ENCODE measurements at regions not wholly inside any gene's neighbourhood (a gene's known extent, or its start where the extent isn't known, plus 50 kb on each side); places are given as distances from the start of the nearest gene placed in this dataset.

DNA sequence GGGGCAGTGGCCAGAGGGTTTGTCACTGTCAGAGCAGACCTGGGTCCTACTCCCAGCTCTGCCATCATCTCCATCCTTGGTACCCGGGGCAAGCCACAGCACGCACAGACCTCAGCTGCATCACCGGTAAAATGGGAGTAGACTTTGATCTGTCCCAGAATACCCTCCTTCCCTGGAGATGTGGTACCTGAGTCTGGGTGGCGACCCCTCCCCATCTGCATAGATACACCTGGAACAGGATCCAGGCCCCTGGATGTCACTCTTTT, 64.0 kb downstream of the ZFP36L2 start:
- H3K4me3 ChIP-seq (ENCODE audit: low read depth in 2 of 2, low read length in 2 of 2): no peak overlapping the region

DNA sequence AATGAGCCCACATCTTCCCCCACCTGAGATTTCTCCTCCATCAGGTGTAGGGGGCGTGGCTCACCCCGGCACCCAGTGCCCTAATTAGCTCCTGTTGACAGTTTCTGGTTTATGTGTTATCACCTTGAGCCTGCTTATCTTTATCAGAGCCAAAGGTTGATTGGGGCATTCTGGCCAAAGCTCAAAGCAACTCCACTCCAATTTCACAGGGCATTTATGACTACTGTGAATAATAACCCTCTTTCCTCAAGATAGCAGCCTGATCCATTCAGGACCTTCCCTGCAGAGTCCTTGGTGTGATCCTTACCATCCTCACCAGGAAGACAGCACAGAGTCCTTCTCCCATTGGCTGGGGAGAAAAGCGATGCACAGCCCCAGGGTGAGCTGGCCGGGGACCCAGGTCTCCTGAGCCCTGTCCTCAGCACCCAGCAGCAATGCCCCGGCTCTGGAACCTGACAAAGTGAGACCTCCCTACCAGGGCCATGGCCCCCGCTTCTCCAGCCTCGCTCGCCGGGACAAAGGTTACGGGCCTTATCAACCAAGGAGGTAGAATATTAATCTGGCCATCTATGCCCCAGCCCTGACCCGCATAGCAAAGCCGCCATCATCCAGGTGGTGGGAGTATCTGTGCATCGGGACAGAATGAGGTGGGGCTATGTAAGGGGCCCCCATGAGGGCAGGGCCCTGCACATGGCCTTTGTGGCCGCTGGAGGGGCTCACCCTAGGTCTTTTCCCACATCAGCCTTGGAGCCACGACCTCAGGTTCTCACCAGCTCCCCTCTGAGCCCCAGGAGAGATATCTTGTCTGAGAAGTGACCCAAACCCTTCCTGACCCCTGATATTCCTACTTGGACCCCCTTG, 64.5 kb downstream of the ZFP36L2 start:
- H3K27me3 ChIP-seq (ENCODE audit: control insufficient read depth, insufficient read depth, low read length): no peaks in the 10 kb centered on the region
- ATAC-seq: no peak
- TF ChIP-seq SIN3A (IDR thresholded peaks at IDR 0.05; ENCODE audit: borderline replicate concordance, insufficient read depth, low read depth, low read length) (no peak), TCF7L2 (IDR thresholded peaks at IDR 0.05; ENCODE audit: low read depth, low read length) (no peak), POLR2AphosphoS5 (IDR thresholded peaks at IDR 0.05; ENCODE audit: low read depth, low read length) (no peak)
- no peak overlapping the region for H3K27ac ChIP-seq (ENCODE audit: low read length)
- POLR2A ChIA-PET: interaction anchor here (0.5 to 0.6 kb wide), 2 partner anchors 27 to 310 kb away, joined by 3 read pairs; no protein-coding TSS in a partner anchor
- CTCF ChIA-PET: no interaction called here
- in situ Hi-C loops (cut with HindIII; ENCODE audit: low pct_unique_long_range_greater_than_20kb, low sequenced_read_pairs): no loop called here
- intact Hi-C loops (cut with micrococcal nuclease; ENCODE audit: unreplicated experiment): no loop called here
- no peaks in the 10 kb centered on the region for H3K9me3 ChIP-seq (ENCODE audit: control insufficient read depth, insufficient read depth, low read depth, low read length)
- no TSS peak for BruUV-seq (replicated peaks)
- no peak for DNase-seq (ENCODE audit: low read depth, low spot score)
- no peaks in the 10 kb centered on the region for H3K36me3 ChIP-seq (ENCODE audit: control insufficient read depth, insufficient read depth, low read length)
- no peak overlapping the region for H3K4me3 ChIP-seq (ENCODE audit: low read depth in 2 of 2, low read length in 2 of 2)
- peaks cover 15% of the 10 kb centered on the region for H3K4me1 ChIP-seq (ENCODE audit: control insufficient read depth, insufficient read depth, low read length)

More for the DNA sequence above, 64.0 kb downstream of the ZFP36L2 start:
- Histone ChIP-seq H3K4me1 (ENCODE audit: control insufficient read depth, insufficient read depth, low read length) (peaks cover 15% of the 10 kb centered on the region), H3K9me3 (ENCODE audit: control insufficient read depth, insufficient read depth, low read depth, low read length) (no peaks in the 10 kb centered on the region), H3K36me3 (ENCODE audit: control insufficient read depth, insufficient read depth, low read length) (no peaks in the 10 kb centered on the region), H3K27me3 (ENCODE audit: control insufficient read depth, insufficient read depth, low read length) (no peaks in the 10 kb centered on the region), H3K27ac (ENCODE audit: low read length) (no peak overlapping the region)
- ChIA-PET CTCF (no interaction called here), POLR2A (no interaction called here)
- no peak for DNase-seq (ENCODE audit: low read depth, low spot score)
- in situ Hi-C loops (cut with HindIII; ENCODE audit: low pct_unique_long_range_greater_than_20kb, low sequenced_read_pairs): no loop called here
- no peak for ATAC-seq
- TF ChIP-seq, protein P1, sequence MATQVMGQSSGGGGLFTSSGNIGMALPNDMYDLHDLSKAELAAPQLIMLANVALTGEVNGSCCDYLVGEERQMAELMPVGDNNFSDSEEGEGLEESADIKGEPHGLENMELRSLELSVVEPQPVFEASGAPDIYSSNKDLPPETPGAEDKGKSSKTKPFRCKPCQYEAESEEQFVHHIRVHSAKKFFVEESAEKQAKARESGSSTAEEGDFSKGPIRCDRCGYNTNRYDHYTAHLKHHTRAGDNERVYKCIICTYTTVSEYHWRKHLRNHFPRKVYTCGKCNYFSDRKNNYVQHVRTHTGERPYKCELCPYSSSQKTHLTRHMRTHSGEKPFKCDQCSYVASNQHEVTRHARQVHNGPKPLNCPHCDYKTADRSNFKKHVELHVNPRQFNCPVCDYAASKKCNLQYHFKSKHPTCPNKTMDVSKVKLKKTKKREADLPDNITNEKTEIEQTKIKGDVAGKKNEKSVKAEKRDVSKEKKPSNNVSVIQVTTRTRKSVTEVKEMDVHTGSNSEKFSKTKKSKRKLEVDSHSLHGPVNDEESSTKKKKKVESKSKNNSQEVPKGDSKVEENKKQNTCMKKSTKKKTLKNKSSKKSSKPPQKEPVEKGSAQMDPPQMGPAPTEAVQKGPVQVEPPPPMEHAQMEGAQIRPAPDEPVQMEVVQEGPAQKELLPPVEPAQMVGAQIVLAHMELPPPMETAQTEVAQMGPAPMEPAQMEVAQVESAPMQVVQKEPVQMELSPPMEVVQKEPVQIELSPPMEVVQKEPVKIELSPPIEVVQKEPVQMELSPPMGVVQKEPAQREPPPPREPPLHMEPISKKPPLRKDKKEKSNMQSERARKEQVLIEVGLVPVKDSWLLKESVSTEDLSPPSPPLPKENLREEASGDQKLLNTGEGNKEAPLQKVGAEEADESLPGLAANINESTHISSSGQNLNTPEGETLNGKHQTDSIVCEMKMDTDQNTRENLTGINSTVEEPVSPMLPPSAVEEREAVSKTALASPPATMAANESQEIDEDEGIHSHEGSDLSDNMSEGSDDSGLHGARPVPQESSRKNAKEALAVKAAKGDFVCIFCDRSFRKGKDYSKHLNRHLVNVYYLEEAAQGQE (IDR thresholded peaks at IDR 0.05; ENCODE audit: insufficient read depth in 1 of 2, low read depth in 2 of 2, low read length in 1 of 2): no peak
- TF ChIP-seq, protein P2, sequence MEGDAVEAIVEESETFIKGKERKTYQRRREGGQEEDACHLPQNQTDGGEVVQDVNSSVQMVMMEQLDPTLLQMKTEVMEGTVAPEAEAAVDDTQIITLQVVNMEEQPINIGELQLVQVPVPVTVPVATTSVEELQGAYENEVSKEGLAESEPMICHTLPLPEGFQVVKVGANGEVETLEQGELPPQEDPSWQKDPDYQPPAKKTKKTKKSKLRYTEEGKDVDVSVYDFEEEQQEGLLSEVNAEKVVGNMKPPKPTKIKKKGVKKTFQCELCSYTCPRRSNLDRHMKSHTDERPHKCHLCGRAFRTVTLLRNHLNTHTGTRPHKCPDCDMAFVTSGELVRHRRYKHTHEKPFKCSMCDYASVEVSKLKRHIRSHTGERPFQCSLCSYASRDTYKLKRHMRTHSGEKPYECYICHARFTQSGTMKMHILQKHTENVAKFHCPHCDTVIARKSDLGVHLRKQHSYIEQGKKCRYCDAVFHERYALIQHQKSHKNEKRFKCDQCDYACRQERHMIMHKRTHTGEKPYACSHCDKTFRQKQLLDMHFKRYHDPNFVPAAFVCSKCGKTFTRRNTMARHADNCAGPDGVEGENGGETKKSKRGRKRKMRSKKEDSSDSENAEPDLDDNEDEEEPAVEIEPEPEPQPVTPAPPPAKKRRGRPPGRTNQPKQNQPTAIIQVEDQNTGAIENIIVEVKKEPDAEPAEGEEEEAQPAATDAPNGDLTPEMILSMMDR (IDR thresholded peaks at IDR 0.05): no peak
- TF ChIP-seq TCF7L2 (IDR thresholded peaks at IDR 0.05; ENCODE audit: low read depth, low read length): no peak
- TF ChIP-seq SIN3A (IDR thresholded peaks at IDR 0.05; ENCODE audit: borderline replicate concordance, insufficient read depth, low read depth, low read length): no peak
- TF ChIP-seq POLR2AphosphoS5 (IDR thresholded peaks at IDR 0.05; ENCODE audit: low read depth, low read length): no peak
- no TSS peak for BruUV-seq (replicated peaks)
- intact Hi-C loops (cut with micrococcal nuclease; ENCODE audit: unreplicated experiment): no loop called here

DNA sequence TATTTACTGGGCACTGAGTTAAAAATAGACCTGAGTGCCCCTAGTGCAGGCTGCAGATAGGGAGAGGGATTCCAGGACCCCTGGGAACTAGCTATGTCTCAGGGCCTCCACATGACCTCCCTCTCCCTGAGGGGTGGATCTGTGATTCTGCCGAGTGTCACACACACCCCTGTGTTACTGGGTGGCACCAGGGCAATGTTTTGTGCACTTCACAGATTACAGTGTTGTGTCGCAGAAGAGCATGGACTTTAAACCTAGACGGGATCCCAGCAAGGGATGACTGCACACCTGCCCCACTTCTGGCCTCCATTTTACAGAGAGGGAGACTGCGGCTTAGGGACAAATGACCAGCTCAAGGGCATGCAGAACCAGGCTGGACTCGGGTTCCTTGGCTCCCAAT, 65.6 kb downstream of the ZFP36L2 start:
- H3K27me3 ChIP-seq (ENCODE audit: control insufficient read depth, insufficient read depth, low read length): no peaks in the 10 kb centered on the region
- TF ChIP-seq, protein P2 (IDR thresholded peaks at IDR 0.05): no peak
- TF ChIP-seq, protein P1 (IDR thresholded peaks at IDR 0.05; ENCODE audit: insufficient read depth in 1 of 2, low read depth in 2 of 2, low read length in 1 of 2): no peak
- CTCF ChIA-PET: interaction anchor here (0.6 kb wide), 1 partner anchor 8 kb away, joined by 3 read pairs; no protein-coding TSS in a partner anchor
- intact Hi-C loops (cut with micrococcal nuclease; ENCODE audit: unreplicated experiment): no loop called here
- H3K9me3 ChIP-seq (ENCODE audit: control insufficient read depth, insufficient read depth, low read depth, low read length): no peaks in the 10 kb centered on the region
- DNase-seq (ENCODE audit: low read depth, low spot score): no peak
- in situ Hi-C loops (cut with HindIII; ENCODE audit: low pct_unique_long_range_greater_than_20kb, low sequenced_read_pairs): no loop called here
- peaks cover 15% of the 10 kb centered on the region for H3K4me1 ChIP-seq (ENCODE audit: control insufficient read depth, insufficient read depth, low read length)
- POLR2A ChIA-PET: no interaction called here
- no peaks in the 10 kb centered on the region for H3K36me3 ChIP-seq (ENCODE audit: control insufficient read depth, insufficient read depth, low read length)
- no peak overlapping the region for H3K27ac ChIP-seq (ENCODE audit: low read length)
- BruUV-seq (replicated peaks): no TSS peak
- H3K4me3 ChIP-seq (ENCODE audit: low read depth in 2 of 2, low read length in 2 of 2): no peak overlapping the region
- no peak for ATAC-seq

Measured in Panc1 (cell line).